ENCODE measurements at regions not wholly inside any gene's neighbourhood (a gene's known extent, or its start where the extent isn't known, plus 50 kb on each side); places are given as distances from the start of the nearest gene placed in this dataset.

- TF ChIP-seq EZH2 (IDR thresholded peaks at IDR 0.05) = no peak
- TF ChIP-seq CTCF (IDR thresholded peaks at IDR 0.05) = no peak
- TF ChIP-seq EZH2phosphoT487 (IDR thresholded peaks at IDR 0.05) = no peak
These were observed 559.8 kb downstream of the NPHP4 start for GRCh38 chr1:5432436-5432835.

Data from neural progenitor cell (in vitro differentiated cells).